ENCODE measurements at regions not wholly inside any gene's neighbourhood (a gene's known extent, or its start where the extent isn't known, plus 50 kb on each side); places are given as distances from the start of the nearest gene placed in this dataset.

- TF ChIP-seq POLR2A (IDR thresholded peaks at IDR 0.05) = no peak
- no peak for TF ChIP-seq CTCF (IDR thresholded peaks at IDR 0.05)
Measured at GRCh38 chr21:15366555-15366954, 301.8 kb upstream of the NRIP1 start.

Data from heart left ventricle (tissue), 13 donors.